Right ventricle myocardium superior (tissue), 1 donor: ENCODE measurements at regions not wholly inside any gene's neighbourhood (a gene's known extent, or its start where the extent isn't known, plus 50 kb on each side); places are given as distances from the start of the nearest gene placed in this dataset.
"Not testable (repeated sequence)": the region's sequence is repeated elsewhere in the genome, so short reads cannot be mapped to it uniquely, and the experiment has no call there.

Source experiments
- ATAC-seq: fragments of 200-7000 bp; cut with Tn5 transposase; one replicate; pipeline ENCODE4 v1.9.1; 2020; ENCODE audit warnings: mild to moderate bottlenecking; ENCODE audit not compliant: poor library complexity
- DNase-seq: peaks from one replicate; pipeline ENCODE4 v3.0.0-alpha.2; 2020
- intact Hi-C: fragments of 100-400 bp; cut with DNase I; formaldehyde crosslinking; loops from one replicate; pipeline ENCODE4 v1.11.2; 2022
- donor health status: DM: no; HTN: yes; CAD: no; lungs with severe emphysema.

- ATAC-seq (no peak), DNase-seq (no peak)
- intact Hi-C loops, result no loop called here
Measured at GRCh38 chr6:67459556-67459955, 1175.5 kb upstream of the ADGRB3 start.

DNA sequence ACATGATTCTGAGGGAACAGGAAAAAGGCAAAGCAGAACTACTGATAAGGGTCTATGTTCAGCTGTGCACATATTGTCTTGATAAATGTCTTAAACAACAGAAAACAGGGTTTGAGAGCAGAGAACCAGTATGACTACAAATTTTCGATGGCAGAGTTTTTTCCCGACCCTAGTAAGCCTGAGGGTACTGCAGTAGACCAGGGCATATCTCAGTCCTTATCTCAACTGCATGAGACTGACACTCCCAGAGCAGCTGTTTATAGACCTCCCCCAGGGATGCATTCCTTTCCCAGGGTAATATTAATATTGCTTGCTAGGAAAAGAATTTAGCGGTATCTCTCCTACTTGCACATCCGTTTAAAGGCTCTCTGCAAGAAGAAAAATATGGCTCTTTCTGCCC, 1176.8 kb upstream of the ADGRB3 start:
- ATAC-seq (no peak), DNase-seq (no peak)
- intact Hi-C loops, result no loop called here

DNA sequence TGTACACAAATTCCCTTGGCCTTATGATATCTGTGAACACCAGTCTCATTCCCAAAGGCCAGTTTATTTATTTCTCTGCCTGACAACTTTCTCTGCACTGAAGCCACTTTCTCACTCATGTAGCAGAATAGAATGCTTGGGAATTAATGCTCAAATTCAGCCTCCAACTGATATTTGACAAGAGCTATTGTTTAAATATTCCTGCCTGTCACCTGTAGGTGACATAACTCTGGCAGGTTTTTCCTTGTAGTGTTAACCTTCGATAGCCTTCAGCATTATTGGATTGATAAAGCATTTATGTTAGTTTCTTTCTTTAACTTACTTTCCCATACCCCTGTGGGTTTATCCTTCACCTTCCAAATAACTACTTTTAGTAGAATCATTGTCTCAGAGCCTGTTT, 1183.2 kb upstream of the ADGRB3 start:
- intact Hi-C loops, result no loop called here
- no peak for ATAC-seq
- DNase-seq, result no peak

DNA sequence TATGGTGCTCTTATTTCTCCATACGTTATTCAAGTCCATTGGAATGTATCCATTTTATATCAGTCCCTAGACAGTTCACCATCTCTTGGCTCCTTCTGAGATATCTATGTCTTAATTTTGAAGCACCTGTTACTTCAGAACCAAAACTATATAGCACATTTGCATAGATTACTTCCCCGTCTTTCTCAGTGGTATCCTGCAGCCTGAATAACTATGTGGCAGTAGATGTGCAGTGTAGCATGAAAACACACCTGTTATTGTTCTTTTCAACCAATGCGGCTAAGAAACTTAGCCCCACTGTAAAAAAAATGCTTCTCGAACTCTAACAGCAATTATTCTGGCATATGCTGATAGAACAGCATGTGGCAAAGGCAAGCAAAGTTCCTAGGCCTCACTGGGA, 1184.4 kb upstream of the ADGRB3 start:
- intact Hi-C loops, result no loop called here
- DNase-seq (no peak), ATAC-seq (no peak)

- intact Hi-C loops, result no loop called here
- no peak for ATAC-seq
- DNase-seq, result no peak
Measured at GRCh38 chr6:67449602-67450001, 1185.5 kb upstream of the ADGRB3 start.

- intact Hi-C loops, result no loop called here
- ATAC-seq, result no peak
- DNase-seq, result no peak
Measured at GRCh38 chr6:67433124-67433523, 1202.0 kb upstream of the ADGRB3 start.

GRCh38 chr6:67431076-67431475, 1204.0 kb upstream of the ADGRB3 start:
- intact Hi-C loops, result no loop called here
- no peak for DNase-seq
- ATAC-seq, result no peak

DNA sequence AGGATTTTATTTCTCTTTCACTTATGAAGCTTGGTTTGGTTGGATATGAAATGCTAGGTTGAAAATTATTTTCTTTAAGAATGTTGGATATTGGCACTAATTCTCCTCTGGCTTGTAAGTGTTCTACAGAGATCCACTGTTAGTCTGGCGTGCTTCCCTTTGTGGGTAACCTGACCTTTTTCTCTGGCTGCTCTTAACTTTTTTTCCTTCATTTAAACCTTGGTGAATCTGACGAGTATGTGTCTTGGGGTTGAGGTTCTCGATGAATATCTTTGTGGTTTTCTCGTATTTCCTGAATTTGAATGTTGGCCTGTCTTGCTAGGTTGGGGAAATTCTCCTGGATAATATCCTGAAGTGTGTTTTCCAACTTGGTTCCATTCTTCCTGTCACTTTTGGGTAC, 1208.4 kb upstream of the ADGRB3 start:
- DNase-seq, ATAC-seq, intact Hi-C loops: not testable (repeated sequence)

DNA sequence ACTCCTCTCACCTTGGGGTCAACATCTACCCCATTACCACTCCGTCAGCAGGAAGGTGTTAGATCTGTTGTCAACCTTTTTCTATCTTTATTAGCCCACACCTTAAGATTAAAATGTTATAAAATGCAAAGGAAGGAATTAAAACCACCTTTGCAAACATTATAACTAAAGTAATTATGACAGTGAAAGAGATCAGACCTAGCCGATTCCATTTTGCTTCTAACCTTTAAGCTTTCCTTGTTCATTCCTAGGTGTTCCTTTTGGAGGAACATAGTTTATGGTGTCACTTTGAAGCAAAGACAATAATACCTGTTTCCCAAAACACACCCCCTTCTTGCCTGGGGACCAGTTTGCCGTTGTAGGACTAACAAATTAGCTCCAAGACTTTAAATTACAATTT, 1223.0 kb upstream of the ADGRB3 start:
- intact Hi-C loops, result no loop called here
- ATAC-seq (no peak), DNase-seq (no peak)

GRCh38 chr6:67411036-67411435, 1224.0 kb upstream of the ADGRB3 start:
- ATAC-seq, result no peak
- intact Hi-C loops, result no loop called here
- no peak for DNase-seq

- intact Hi-C loops, result no loop called here
- ATAC-seq, result no peak
- DNase-seq, result no peak
Measured at GRCh38 chr6:67394254-67394653, 1240.8 kb upstream of the ADGRB3 start.

DNA sequence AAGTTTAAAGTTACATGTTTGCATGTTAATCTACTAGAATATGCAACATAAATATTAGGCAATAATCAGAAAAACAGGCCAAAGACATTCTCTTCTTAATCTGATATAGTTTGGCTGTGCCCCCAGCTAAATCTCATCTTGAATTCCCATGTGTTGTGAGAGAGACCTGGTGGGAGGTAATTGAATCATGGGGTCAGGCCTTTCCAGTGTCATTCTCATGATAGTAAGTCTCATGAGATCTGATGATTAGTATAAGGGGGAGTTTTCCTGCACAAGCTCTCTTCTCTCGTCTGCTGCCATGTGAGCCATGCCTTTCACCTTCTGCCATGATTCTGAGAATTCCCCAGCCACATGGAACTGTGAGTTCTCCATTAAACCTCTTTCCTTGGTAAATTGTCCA, 1241.7 kb upstream of the ADGRB3 start:
- intact Hi-C loops, result no loop called here
- DNase-seq, result no peak
- no peak for ATAC-seq

DNA sequence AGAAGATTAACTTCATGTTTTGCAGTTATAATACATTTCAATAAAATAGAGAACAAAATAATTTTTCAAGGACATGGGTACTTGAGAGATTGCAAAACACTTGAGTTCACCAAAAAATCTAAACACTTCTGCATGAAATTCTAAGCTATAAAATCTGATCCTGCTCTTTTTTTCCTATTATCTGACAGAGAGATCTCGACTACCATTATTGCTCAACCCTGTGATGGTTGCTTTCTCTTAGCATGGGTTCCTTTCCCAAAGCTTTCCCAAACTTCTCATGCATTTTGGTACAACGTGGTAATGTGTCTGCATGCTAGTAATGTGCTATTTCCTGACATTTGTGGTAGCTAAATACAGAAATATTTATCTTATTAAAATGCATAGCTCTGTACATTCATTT, 1243.1 kb upstream of the ADGRB3 start:
- DNase-seq, result no peak
- ATAC-seq, result no peak
- intact Hi-C loops, result no loop called here

- no peak for DNase-seq
- intact Hi-C loops, result no loop called here
- ATAC-seq, result no peak
Measured at GRCh38 chr6:67369679-67370078, 1265.4 kb upstream of the ADGRB3 start.

- no peak for DNase-seq
- intact Hi-C loops, result no loop called here
- no peak for ATAC-seq
Measured at GRCh38 chr6:67362976-67363375, 1272.1 kb upstream of the ADGRB3 start.

DNA sequence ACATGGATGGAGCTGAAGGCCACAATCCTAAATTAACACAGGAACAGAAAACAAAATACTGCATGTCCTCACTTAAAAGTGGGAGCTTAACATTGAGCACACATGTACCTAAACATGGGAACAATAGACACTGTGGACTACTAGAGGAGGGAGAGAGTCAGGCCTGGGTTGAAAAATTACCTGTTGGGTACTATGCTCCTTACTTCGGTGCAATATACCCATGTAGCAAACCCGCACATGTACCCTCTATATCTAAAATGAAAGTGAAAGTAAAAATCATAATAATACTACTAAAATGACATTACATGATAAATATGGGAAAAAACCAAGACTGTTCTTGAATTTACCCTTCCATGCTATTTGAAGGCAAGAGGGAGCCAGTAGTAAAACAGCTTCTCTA, 1273.8 kb upstream of the ADGRB3 start:
- ATAC-seq (no peak), DNase-seq (no peak)
- intact Hi-C loops, result no loop called here

DNA sequence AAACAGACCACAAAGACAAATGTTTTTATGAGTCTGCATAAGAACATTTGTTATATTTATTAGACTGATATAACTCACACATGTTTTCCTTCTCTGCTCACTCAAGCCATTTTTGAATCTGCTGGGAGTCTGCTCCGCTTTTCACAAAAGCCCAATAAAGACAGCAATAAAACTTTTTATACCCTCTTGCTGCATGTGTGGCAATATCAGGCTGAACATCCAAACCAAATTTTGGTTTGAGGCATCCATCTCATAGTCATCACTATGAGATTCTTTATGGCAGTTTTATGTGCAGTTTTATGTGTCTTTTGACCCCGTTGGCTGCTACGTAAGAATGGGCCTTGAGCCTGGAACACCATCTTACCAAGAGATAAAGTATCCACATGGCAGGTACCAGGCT, 1276.8 kb upstream of the ADGRB3 start:
- intact Hi-C loops, result no loop called here
- DNase-seq, result no peak
- ATAC-seq, result no peak

DNA sequence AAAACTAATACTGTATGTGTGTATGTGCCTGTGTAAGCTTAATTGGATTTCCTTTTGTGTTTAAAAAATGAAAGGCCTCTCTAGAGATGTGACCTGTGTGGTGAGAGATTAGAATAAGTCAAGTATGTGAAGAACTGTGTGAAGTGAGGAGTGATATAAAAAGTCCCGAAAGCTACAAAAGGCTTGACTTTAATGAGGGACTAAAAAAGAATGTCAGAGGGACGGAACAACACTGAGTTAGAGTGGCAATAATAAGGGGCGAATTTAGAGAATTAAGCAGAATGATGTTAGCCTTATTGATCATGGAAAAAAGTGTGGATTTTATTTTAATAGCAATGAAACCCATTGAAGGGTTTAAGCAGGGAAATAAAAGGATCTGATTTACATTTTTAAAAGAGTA, 1281.2 kb upstream of the ADGRB3 start:
- intact Hi-C loops, result no loop called here
- no peak for ATAC-seq
- DNase-seq, result no peak

DNA sequence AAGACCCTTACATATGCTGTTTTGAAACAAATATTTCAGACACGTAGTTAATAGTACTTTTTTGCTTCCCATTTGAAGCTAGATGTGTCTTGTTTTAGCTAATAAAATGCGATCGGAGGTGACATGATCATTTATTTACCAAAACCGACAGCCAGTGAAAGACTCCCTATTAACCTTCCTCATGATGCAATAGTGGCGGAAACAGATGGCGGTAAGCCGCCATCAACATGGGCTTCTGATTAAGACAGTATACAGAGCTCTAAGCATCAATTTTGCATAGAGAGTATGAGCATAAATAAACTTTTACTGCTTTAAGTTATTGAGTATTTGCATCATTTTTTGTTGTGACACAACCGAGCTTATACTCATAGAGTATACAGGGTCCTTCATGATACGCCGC, 1282.4 kb upstream of the ADGRB3 start:
- ATAC-seq (no peak), DNase-seq (no peak)
- intact Hi-C loops, result no loop called here

DNA sequence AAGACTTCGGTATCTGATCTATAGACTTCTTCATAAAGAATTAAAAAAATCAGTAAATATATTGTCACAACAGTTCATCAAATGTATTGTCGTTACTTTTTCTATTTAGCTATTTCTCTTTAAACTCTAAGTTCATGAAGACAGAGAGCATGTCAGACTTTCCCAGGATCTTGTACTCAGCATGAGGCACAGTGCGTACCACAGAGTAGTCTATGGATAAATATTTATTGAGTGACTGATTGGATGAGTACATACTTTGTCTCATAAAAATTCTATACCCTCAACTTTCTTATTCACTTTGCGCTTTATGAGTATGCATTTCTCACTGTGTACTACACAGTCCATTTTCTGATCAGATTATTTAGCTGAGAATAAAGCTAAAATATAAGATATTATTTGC, 1284.4 kb upstream of the ADGRB3 start:
- DNase-seq, result no peak
- ATAC-seq, result no peak
- intact Hi-C loops, result no loop called here

DNA sequence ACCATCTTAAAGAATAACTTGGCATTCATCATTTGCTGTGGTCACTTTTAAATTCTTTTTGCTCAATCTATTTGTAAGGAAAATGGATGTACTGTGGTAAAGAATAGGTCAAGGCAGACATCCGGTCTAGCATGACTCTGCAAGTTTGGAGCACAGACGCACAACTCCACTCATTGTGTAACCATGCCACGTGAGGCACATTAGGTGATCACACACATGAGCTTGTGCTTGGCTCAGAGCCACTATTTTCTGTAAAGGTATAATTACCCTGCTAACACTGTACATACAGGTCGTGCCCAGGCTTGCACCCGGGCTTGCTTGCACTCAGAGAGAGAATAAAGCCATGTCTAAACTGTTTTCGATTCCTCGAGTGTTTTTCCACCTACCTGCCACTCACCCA, 1289.1 kb upstream of the ADGRB3 start:
- DNase-seq (no peak), ATAC-seq (no peak)
- intact Hi-C loops, result no loop called here

DNA sequence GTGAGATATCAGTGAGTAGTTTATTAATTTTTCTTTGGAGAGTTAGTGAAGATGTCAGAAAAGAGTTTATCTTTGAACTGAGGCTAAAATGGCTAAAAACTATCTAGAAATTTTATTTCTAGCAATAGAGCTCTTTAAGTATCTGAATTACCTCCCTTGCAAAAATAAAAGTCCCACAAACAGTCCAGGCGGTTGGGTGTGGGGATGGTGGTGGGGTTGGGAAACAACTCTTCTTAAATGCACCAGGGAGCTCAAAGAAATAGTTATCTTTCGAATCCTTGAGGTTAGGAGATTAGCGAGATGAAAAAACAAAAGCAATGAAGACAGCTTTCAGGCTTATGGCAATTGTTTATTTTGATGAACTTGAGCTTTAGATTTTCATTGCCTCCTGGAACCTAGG, 1299.1 kb upstream of the ADGRB3 start:
- no peak for DNase-seq
- ATAC-seq, result no peak
- intact Hi-C loops, result no loop called here
